ENCODE measurements at regions not wholly inside any gene's neighbourhood (a gene's known extent, or its start where the extent isn't known, plus 50 kb on each side); places are given as distances from the start of the nearest gene placed in this dataset.

DNA sequence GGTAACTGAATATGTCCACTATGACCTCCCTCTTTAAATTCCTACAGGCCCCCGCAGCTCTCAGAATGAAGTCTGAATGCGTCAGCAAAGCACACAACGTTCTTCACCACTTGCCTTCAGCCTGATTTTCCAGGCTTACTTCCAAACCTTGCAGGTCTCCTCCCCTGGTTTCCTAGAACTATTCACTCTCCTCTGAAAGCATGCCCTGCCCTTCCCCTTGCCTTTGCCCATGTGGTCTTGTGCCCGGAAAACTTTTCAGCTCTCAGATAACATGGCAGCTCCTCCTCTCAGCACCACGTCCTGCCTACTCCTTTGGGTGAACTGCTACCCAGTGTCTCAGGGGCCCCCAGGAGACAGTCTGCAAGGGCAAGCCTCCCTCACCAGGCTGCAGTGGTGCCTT lies 268.5 kb upstream of the LDB2 start:
- no peak for DNase-seq

DNA sequence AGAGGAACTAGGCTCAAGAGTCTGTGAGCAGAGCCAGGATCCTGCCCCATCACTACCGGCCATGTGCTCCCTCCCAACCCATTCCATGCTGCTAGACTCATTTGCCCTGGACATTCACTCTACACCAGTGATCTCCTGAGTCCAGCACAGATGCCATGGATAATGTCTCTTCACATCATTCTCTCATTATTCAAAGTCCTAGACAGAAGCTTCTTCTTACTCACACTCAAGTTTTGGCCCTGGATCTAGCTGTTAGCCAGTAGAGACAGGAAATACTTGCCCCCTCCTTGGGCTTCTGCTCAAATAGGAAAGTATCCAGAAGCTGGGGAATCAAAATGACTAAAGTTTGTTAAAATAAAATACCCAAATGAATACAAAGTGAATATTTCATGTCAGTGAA lies 266.8 kb upstream of the LDB2 start:
- no peak for DNase-seq

DNA sequence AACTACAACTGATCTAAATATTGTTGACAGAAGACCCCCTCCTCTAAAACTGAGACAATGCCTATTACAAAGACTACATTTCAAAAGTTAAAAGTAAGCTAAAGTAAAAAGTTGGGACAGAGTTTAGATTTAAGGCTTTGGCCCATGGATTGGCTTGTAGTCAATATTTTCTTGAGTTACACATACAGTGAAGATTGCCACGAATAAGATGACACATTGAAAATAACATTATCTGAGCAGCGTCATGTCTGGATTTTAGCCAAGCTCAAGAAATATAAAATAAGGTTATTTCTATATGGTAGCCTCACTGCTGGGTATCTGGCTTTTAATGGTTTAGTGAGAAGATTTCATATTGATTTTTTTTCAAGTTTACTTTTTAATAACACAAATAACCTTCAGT lies 266.2 kb upstream of the LDB2 start:
- no peak for DNase-seq

DNA sequence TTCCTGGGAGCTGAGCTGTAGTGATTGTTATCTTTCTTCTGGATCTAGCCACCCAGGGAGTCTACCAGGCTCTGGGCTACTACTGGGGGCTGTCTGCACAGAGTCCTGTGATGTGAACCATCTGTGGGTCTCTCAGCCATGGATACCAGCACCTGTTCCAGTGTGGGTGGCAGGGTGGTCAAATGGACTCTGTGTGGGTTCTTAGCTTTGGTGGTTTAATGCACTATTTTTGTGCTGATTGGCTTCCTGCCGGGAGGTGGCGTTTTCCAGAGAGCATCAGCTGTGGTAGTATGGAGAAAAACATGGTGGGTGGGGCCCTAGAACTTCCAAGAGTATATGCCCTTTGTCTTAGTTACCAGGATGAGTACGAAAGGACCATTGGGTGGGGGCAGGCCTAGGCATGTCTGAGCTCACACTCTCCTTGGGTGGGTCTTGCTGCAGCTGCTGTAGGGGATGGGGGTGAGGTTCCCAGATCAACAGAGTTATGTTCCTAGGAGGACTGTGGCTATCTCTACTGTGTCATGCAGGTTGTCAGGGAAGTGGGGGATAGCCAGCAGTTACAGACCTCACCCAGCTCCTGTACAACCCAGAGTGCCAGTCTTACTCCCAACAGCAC lies 264.8 kb upstream of the LDB2 start:
- no peak for DNase-seq

DNA sequence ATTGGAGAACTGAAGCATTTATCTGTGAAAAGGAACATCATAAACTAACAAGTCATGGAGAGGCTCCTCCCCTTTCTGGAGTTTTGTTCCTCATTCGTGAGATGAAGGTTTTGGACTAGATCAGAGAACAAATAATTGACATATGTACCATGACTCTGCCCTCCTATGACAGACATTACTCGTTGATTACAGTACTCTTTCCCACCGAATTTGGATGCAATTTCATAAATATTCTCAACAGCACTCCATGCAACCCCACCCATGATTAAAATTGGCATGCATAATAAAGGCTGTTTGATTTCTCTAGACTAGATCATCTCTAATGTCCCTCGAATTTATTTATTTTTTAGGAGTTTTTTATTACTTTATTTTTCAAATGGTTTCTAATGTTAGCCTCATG lies 258.9 kb upstream of the LDB2 start:
- DNase-seq = no peak

DNA sequence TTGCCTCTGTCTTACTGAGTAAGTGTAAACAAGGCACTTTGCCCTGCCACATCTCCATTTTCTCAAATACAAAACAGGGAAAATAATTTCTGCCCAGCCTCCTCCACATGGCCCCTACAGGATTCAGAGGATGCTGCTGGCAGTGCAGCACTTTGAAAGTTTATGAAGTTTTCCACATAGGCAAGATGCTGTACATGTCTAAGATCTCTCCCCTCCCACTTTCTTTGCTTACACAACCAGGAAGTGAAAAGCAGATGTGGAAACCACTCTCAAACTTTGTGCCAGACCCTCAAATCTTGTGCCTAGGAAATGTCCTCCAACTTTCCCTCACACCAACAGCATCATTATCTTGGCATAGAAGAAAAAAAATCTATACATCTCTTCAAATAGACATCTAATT lies 257.0 kb upstream of the LDB2 start:
- DNase-seq = no peak

DNA sequence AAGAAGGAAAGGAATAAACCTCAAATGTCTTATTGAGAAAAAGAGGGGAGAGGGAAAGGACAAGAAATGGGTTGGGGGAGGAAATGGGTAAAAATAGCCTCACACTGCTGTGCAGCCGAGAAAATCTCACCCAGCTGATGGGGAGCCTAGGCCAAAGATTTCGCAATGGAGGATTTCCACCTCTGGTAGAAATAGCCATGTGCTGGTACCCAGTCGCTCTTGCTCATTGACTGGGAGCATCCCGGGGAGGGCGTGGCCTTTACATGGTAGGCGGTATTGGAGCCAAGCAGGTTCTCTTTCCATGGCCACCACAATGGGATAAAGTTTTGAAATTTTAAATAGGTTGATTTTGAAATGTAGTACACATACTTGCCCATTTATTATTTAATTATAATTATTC lies 255.1 kb upstream of the LDB2 start:
- DNase-seq = no peak

DNA sequence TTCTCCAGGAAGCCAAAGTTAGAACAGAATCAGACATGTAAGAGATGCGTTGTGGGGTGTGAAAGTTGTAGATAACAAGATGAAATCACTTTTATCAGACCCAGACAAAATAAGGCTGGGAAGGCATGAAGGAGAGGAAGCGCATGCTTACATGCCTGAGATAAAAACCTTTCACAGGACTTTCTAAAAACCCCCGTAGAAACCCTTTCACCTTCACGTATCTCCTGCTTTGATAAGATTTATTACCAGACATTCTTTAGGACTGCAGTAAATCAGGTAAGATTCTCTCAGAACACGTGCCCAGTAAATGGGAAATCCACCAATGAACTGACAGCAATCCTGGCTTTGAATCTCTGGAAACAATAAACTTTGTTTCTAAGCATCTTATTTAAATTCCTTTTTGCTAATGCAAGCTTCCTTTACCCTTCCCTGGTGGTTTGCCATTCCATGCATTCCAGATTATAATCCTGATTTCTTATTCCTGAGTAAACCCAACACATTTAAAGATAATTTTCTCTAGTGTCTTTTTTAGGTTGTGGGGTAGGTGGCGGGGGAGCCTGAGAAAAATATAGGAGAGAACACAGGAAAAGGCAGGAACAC lies 254.6 kb upstream of the LDB2 start:
- DNase-seq = no peak

DNA sequence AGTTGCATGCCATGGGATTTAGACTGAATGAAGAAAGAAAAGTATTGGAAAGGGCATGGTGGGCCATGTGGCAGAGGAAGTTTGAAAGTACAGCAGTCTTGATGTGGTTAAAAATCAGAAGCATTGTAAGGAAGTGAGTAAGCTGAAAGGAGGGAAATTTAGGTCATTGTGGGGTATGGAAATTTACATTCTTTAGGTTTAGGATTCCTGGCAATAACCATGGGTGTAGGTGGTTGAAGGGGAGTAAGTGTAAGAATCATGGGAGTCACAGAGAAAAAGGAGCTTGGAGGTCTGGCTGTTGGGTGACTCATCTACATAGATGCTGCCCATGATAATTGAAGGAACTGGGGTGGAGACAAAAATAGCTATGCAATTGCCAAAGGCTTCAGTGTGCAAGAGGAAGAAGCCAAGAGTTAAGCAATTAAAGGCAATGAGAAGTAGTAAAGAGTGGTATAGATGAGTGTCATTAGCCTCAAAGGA lies 243.8 kb upstream of the LDB2 start:
- no peak for DNase-seq

DNA sequence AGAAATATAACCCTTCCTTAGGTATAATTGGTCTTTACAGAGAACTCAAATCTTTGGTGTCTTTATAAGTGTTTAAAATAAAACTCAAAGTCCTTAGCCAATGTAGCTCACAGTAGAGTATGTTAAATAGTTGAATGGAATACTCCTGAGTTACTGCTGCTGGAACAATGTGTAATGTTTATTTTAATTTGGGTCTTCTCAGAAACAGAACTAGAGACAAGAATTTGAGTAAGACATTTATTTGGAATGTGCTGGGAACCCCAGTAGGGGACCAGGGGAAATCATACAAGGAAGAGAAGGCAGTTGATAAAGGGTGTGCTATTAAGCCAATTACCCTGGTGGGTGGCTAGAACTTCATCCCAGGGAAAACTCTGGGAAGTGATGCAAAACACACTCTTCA lies 240.4 kb upstream of the LDB2 start:
- DNase-seq = no peak

DNA sequence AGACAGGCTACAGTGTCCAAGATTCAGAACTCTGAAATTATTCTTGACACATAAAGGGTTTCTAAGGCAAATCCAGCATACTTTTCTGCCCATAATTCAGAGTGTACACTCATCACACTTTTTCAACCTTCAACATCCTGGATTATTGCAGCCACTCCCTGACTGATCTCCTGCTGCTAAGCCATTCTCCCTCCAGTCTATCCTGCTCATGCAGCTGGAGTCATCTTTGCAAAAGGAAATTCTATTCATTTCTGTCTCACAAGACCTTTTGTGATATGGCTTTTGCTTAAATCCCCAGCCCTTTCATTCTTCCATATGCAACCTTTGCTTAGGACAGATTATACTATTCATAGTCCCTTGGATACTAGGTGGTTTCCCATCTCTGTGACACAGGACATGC lies 236.1 kb upstream of the LDB2 start:
- DNase-seq = no peak

DNA sequence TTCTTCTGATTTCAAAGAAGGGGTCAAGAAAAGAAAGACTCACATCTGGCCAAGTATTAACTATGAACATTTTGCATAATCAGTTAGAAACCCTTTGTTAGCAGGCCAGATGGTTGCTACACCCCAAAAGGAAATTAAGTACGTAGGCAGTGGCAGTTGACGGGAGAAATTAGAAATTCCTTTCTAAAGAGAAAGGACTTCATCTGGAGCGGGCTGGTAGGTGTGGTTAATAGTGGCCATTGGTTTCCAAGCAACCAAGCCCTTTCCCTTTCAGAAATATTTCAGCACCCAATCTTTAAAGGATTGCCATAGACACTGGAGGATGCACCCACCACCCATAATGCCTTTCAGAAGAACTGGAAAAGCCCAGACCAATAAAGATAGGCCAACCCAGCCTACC lies 235.7 kb upstream of the LDB2 start:
- DNase-seq = no peak

DNA sequence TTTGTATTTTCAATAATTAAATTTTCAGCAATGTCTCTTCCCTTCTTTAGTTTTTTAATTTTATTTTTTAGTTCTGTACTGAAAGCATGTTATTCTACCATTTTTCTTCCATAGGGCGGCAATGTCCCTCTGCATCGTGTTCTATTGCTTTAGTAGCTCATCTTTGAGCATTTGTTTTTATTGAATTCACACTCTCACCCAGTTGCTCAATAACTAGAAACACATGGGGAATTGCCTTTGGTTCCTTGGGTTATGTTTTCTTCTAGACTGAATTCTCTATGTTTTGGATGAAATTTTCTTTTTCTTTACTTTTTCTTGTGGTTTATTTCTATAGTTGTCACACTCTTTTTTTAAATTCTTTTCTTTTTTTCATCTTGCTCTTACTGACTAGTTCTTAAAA lies 233.8 kb upstream of the LDB2 start:
- DNase-seq = no peak

DNA sequence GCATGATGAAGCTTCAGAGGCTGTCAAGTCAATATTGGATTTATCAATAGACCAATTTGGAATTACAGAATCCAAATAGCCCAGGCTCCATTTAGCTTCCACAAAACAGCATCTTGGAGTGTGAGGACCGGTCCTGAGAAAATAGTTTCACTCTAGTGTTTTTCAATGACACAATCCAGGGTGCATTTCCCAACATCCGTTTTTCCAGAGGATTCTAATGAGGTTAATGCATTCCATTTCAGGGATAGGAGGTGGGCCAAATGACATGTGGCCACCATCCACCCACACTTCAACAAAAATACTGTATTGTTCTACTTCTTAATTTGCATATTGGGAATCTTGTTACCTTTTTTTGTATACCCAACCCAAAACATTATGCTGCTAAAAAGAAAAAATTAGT lies 229.8 kb upstream of the LDB2 start:
- no peak for DNase-seq

DNA sequence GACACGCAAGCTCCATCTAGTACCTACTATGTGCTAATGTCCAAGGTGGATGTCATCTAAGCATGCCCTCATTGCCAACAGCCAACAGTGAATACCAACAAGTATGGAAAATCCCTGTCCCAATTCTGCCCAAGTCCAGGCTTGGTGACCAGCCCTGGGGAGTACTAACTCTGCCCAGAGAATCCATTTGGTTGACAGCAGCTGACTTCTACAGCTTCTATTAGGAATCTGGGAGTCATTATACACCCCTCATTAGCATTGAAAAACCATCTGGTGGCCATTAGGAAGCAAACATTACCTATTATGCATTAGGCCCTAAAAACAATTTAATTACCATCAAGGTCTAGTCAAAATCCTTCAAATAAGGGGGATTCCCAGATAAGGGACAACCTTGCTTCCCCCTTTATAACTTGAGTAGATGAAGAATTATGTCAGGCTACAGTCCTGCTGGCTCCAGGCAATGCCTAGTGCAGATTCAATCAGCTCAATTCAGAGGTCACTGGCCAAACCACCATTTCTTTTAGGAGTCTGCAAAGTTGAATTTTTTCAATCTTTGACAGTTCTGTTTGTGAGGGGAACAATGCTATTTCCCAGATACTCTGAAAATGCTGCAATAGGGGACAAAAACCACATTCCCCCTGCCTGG lies 228.0 kb upstream of the LDB2 start:
- no peak for DNase-seq

DNA sequence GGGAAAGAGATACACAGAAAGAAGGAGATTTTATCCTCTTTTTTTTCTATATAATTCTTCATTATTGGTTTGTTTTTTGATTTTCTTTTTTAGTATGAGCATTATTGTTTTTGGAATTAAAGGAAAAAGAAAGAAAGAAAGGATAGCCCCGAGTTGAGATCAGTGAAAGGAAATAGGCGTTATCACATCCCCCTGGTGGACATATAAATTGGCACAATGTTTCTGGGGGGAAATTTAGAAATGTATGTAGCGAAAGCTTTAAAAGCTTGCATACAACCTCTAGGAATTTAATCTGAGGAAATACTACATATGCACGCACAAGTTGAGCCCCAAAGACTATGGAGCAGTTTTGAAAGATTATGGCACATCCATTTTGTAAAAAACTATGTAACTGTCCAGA lies 226.3 kb upstream of the LDB2 start:
- no peak for DNase-seq

DNA sequence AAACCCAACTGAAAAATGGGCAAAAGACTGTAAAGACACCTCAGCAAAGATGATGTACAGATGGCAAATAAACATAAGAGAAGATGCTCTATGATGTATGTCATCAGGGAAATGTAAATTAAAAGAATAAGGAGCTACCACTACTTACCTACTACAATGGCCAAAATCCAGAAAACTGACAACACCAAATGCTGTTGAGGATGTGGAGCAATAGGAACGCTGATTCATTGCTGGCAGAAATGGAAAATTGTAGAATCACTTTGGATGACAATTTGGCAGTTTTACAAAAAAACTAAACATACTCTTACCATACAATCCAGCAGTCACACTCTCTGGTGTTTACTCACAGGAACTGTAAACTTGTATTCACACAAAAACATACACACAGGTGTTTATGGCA lies 222.3 kb upstream of the LDB2 start:
- DNase-seq = no peak

DNA sequence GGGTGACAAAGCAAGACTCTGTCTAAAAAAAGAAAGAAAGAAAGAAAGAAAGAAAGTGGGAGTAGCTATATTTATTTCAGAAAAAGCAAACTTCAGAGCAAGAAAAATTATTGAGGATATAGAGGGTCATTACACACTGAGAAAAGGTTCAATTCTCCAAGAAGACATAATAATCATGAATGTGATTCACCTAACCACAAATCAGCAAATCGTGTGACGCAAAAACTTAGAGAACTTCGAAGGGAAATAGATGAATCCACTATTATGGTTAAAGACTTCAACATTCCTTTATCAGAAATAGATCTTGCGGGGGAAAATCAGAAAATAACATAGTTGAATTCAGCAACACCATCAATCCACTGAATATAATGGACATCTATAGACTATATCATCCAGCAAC lies 219.3 kb upstream of the LDB2 start:
- no peak for DNase-seq

DNA sequence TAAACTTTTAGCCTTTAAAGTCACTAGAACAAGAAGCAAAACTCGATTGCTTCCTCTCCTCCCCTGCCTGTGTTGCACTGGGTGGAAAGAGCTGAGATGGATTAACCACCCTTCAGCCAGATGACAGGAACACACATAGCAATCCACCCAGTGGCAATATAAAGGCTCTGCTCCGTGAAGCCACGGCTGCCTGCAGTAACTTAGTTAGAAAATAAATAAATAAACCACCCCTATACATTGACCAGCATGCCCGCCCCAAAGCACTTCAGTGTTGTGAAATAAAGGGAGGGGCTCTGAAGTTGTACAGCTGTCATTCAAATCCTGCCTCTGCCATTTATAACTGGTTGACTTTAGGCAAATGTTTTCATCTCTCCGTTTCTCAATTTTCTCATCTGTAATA lies 217.1 kb upstream of the LDB2 start:
- DNase-seq = no peak

DNA sequence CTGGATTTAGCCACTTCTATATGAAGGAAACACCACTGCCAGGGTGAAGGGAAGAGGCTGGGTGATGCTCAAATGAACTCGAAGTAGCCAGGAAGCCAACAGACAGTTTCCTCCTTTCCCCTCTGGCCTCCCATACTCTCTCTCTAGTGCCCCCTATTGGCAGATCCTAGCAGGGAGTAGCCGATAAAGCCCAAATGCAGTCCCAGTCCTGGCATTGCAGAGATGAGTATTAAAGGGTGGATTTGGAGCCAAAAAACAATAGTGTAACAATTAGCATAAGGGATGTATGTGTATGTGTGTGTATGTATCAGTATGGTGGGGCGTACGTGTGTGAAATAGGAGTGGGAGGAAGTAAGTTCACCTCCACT lies 213.8 kb upstream of the LDB2 start:
- no peak for DNase-seq

DNA sequence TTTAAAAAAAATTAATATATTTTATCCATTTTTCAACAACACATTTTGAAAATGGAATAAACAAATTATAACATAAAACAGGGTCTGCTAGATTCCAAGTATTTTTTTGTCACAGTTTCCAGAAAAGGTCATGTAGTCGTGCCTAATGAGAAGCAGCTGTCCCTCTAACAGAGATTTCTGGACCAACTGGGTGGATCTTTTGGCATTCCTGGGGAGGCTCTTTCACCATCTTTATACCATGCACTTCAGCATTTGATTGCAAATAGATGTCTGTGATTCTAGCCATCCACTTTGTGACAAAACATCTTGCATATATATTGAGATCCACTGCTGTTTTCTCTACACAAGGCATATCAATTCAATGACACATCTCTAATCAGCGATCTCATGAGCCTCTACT lies 210.7 kb upstream of the LDB2 start:
- no peak for DNase-seq

DNA sequence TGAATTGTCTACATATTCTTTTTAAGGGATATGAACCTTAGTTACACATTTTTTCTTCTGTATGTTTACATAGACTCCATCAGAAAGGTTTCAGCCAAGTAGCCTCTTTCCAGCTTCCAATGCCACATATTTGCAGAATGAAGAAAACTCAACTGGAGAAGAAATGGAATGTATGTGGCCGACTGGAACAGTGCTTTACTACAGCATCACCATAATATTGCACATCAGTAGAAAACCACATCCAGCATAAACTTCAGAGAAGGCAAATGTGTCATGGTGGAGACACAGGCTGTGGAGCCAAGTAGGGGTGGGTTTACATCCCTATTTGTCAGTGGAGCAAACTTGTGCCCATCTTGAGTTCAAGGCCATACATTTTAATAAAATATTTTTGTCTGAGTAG lies 204.8 kb upstream of the LDB2 start:
- DNase-seq = no peak

DNA sequence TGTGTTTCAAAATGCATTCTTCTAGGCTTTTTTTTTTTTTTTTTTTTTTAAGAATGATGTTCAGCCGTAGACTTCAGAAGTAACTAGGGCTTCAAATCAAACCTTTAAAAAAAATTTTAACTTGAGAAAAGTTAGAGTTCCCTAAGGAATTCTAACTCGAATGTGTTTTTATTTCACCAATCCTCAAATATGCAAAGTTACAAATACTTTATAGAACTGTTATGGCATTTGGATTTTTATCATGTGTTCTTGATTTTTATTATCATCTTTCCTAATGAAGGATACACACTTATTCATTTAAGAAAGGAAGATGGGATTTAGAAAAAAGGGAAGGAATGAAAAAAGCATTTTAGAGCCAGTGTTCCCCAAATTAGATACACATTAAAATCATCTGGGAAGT lies 200.6 kb upstream of the LDB2 start:
- DNase-seq = no peak

DNA sequence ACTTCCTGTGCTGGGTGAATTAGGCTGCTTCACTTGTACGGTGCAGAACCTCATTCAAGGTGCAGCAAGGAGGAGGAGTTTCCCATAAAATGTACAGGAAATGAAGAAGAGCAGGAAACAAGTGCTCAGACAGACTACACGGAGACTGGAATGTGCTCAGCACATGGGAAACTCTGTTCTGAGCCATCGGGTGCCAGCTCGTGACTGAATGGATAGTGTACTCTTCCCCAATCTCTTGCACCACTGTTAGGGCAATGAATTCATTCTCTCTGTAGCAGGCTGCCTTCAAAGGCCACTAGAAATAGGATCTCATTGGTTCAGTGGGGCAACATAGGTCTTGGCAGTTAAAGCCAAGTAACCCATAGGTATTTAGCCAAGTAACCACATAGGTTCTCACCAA lies 200.0 kb upstream of the LDB2 start:
- DNase-seq = no peak

DNA sequence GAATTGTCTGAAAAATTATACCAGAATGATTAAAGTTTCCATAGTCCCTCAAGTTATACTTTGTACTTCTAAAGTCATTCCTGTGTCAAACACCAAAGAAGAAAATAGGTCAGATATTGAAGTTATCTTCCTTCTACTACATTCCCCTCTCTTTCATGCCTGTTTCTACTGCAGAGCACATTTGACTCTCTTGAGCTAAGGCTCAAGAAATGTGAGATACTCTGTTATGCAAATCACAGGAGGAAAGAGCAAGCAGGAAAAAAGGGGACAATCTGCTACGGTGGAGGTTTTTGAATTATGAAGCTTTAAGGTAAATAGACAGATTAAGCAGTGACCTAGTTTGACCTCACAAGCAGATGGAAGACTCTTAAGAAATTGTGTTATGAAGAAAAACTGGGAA lies 198.9 kb upstream of the LDB2 start:
- no peak for DNase-seq

Measured in effector CD4-positive, alpha-beta T cell (primary cell).